ENCODE measurements at regions not wholly inside any gene's neighbourhood (a gene's known extent, or its start where the extent isn't known, plus 50 kb on each side); places are given as distances from the start of the nearest gene placed in this dataset.

- no peak for TF ChIP-seq KDM1A (IDR thresholded peaks at IDR 0.05; ENCODE audit: borderline replicate concordance, low read length)
Measured at GRCh38 chr2:2869553-2869952, 508.1 kb downstream of the EIPR1 start (continued).

Measured in H1 (cell line).